WTC11 (cell line): ENCODE measurements at regions not wholly inside any gene's neighbourhood (a gene's known extent, or its start where the extent isn't known, plus 50 kb on each side); places are given as distances from the start of the nearest gene placed in this dataset.

Source experiments
- ATAC-seq: fragments of 200-7000 bp; cut with Tn5 transposase; 2 replicates; pipeline ENCODE4 v1.10.0; 2021; ENCODE audit warnings: mild to moderate bottlenecking, moderate library complexity
- CTCF ChIA-PET: fragments of 300-600 bp; sonication (Branson Sonifier 250); formaldehyde crosslinking; loops from one replicate; lab custom pipeline; 2021; ENCODE audit warnings: antibody characterized with exemption; lab: Charles Lee
- POLR2A ChIA-PET: fragments of 350-600 bp; sonication (Branson Sonifier 250); formaldehyde crosslinking; loops from one replicate; lab custom pipeline; 2021; ENCODE audit warnings: antibody characterized with exemption; lab: Charles Lee
- DNase-seq: peaks from one replicate; pipeline ENCODE4 v3.0.0; 2021; ENCODE audit warnings: low spot score
- H3K27ac Mint-ChIP-seq: 2 replicates; pipeline ENCODE4 v1.8.0; 2021; ENCODE audit warnings: mixed read lengths
- H3K27me3 Mint-ChIP-seq: 2 replicates; pipeline ENCODE4 v1.8.0; 2021; ENCODE audit warnings: low read depth, mild to moderate bottlenecking, moderate library complexity, mixed read lengths
- H3K36me3 Mint-ChIP-seq: 2 replicates; pipeline ENCODE4 v1.8.0; 2021; ENCODE audit warnings: mixed read lengths
- H3K4me1 Mint-ChIP-seq: 2 replicates; pipeline ENCODE4 v1.8.0; 2022; ENCODE audit warnings: mixed read lengths
- H3K4me3 Mint-ChIP-seq: 2 replicates; pipeline ENCODE4 v1.8.0; 2021; ENCODE audit warnings: mild to moderate bottlenecking, moderate library complexity, mixed read lengths
- H3K9me3 Mint-ChIP-seq: 2 replicates; pipeline ENCODE4 v1.8.0; 2021; ENCODE audit warnings: mixed read lengths
- AFF4 ChIP-seq: sonication (generic); formaldehyde crosslinking; IDR thresholded peaks from 2 replicates; pipeline ENCODE4 v1.8.1; 2023; ENCODE audit warnings: mild to moderate bottlenecking, missing genetic modification reagents, borderline replicate concordance
- ARID4B ChIP-seq: sonication (generic); formaldehyde crosslinking; IDR thresholded peaks from 2 replicates; pipeline ENCODE4 v1.8.0; 2023; ENCODE audit warnings: missing genetic modification reagents, mild to moderate bottlenecking, borderline replicate concordance
- ATF1 ChIP-seq: sonication (generic); formaldehyde crosslinking; IDR thresholded peaks from 2 replicates; pipeline ENCODE4 v1.8.1; 2023; ENCODE audit warnings: mild to moderate bottlenecking, moderate library complexity, missing genetic modification reagents
- ATF2 ChIP-seq: sonication (generic); formaldehyde crosslinking; IDR thresholded peaks from 2 replicates; pipeline ENCODE4 v1.8.1; 2022; ENCODE audit warnings: low read depth, missing genetic modification reagents, borderline replicate concordance
- E2F5 ChIP-seq: sonication (generic); formaldehyde crosslinking; IDR thresholded peaks from 2 replicates; pipeline ENCODE4 v1.8.1; 2022; ENCODE audit warnings: mild to moderate bottlenecking, moderate library complexity, missing genetic modification reagents
- FOXJ3 ChIP-seq: sonication (generic); formaldehyde crosslinking; IDR thresholded peaks from 2 replicates; pipeline ENCODE4 v1.9.0; 2021; ENCODE audit warnings: missing genetic modification reagents, mild to moderate bottlenecking, borderline replicate concordance
- HMGA2 ChIP-seq: fragments of 250-450 bp; sonication (Bioruptor Pico); IDR thresholded peaks from 2 replicates; pipeline ENCODE4 v1.4.0; 2021; ENCODE audit warnings: mild to moderate bottlenecking, moderate library complexity
- JAZF1 ChIP-seq: fragments of 250-450 bp; sonication (Bioruptor Pico); IDR thresholded peaks from 2 replicates; pipeline ENCODE4 v1.9.0; 2021; ENCODE audit warnings: moderate library complexity, mild to moderate bottlenecking, inconsistent platforms
- MXD4 ChIP-seq: fragments of 250-450 bp; sonication (Bioruptor Pico); IDR thresholded peaks from 2 replicates; pipeline ENCODE4 v1.8.0; 2021; ENCODE audit warnings: mild to moderate bottlenecking, moderate library complexity, borderline replicate concordance
- NFATC4 ChIP-seq: fragments of 250-450 bp; sonication (Bioruptor Pico); IDR thresholded peaks from 2 replicates; pipeline ENCODE4 v1.9.0; 2021; ENCODE audit warnings: mild to moderate bottlenecking
- NFE2L1 ChIP-seq: sonication (generic); formaldehyde crosslinking; IDR thresholded peaks from 2 replicates; pipeline ENCODE4 v1.8.1; 2023; ENCODE audit warnings: missing genetic modification reagents
- NR2C2 ChIP-seq: sonication (generic); formaldehyde crosslinking; IDR thresholded peaks from 2 replicates; pipeline ENCODE4 v1.8.0; 2022; ENCODE audit warnings: mild to moderate bottlenecking, missing genetic modification reagents
- PRDM15 ChIP-seq: sonication (generic); formaldehyde crosslinking; IDR thresholded peaks from 2 replicates; pipeline ENCODE4 v1.8.0; 2022; ENCODE audit warnings: missing genetic modification reagents
- RELA ChIP-seq: sonication (generic); formaldehyde crosslinking; IDR thresholded peaks from 2 replicates; pipeline ENCODE4 v1.8.1; 2022; ENCODE audit warnings: missing genetic modification reagents, mild to moderate bottlenecking, borderline replicate concordance
- USF2 ChIP-seq: sonication (generic); formaldehyde crosslinking; IDR thresholded peaks from 2 replicates; pipeline ENCODE4 v1.8.1; 2023; ENCODE audit warnings: mild to moderate bottlenecking, missing genetic modification reagents, moderate library complexity
- ZBTB21 ChIP-seq: sonication (generic); formaldehyde crosslinking; IDR thresholded peaks from 2 replicates; pipeline ENCODE4 v1.8.1; 2023; ENCODE audit warnings: mild to moderate bottlenecking, missing genetic modification reagents, borderline replicate concordance
- ZNF317 ChIP-seq: sonication (generic); formaldehyde crosslinking; IDR thresholded peaks from 2 replicates; pipeline ENCODE4 v1.8.1; 2023; ENCODE audit warnings: low read depth, mild to moderate bottlenecking, moderate library complexity, missing genetic modification reagents, borderline replicate concordance
- ZNF532 ChIP-seq: fragments of 250-450 bp; sonication (Bioruptor Pico); IDR thresholded peaks from 2 replicates; pipeline ENCODE4 v1.9.0; 2021; ENCODE audit warnings: mild to moderate bottlenecking, borderline replicate concordance

- H3K9me3 Mint-ChIP-seq, result peaks cover 14% of the 10 kb centered on the region
- H3K4me1 Mint-ChIP-seq, result no peaks in the 10 kb centered on the region
- ChIA-PET CTCF (no interaction called here), POLR2A (no interaction called here)
- no peaks in the 10 kb centered on the region for H3K27me3 Mint-ChIP-seq
- no peaks in the 10 kb centered on the region; the same call in 1 of the 2 replicates for H3K36me3 Mint-ChIP-seq
- no peak overlapping the region for H3K27ac Mint-ChIP-seq
- DNase-seq (no peak), ATAC-seq (no peak)
- no peak overlapping the region for H3K4me3 Mint-ChIP-seq
- no peak for TF ChIP-seq USF2 (CRISPR knock-in tag)
- no peak for TF ChIP-seq ZBTB21
- no peak for TF ChIP-seq ATF1 (CRISPR knock-in tag)
- no peak for TF ChIP-seq PRDM15
- no peak for TF ChIP-seq MXD4
- TF ChIP-seq ZNF317 (CRISPR knock-in tag), result no peak
- TF ChIP-seq JAZF1 (CRISPR knock-in tag), result no peak
- no peak for TF ChIP-seq E2F5 (CRISPR knock-in tag)
- TF ChIP-seq NR2C2, result no peak
- TF ChIP-seq ZNF532 (CRISPR knock-in tag), result no peak
- no peak for TF ChIP-seq ATF2 (CRISPR knock-in tag)
- TF ChIP-seq HMGA2, result no peak
- no peak for TF ChIP-seq AFF4 (CRISPR knock-in tag)
- no peak for TF ChIP-seq NFATC4
- no peak for TF ChIP-seq RELA (CRISPR knock-in tag)
- no peak for TF ChIP-seq NFE2L1 (CRISPR knock-in tag)
- TF ChIP-seq ARID4B (CRISPR knock-in tag), result no peak
- no peak for TF ChIP-seq FOXJ3 (CRISPR knock-in tag)
Measured at GRCh38 chrY:17122166-17122565, 757.9 kb downstream of the CDY2B start.
